ENCODE measurements at regions not wholly inside any gene's neighbourhood (a gene's known extent, or its start where the extent isn't known, plus 50 kb on each side); places are given as distances from the start of the nearest gene placed in this dataset.
"Not testable (repeated sequence)": the region's sequence is repeated elsewhere in the genome, so short reads cannot be mapped to it uniquely, and the experiment has no call there.

GRCh38 chr19:56912401-56913112, 72.0 kb upstream of the PEG3 start:
- H3K27ac ChIP-seq = no peak overlapping the region
- TF ChIP-seq, protein P1, sequence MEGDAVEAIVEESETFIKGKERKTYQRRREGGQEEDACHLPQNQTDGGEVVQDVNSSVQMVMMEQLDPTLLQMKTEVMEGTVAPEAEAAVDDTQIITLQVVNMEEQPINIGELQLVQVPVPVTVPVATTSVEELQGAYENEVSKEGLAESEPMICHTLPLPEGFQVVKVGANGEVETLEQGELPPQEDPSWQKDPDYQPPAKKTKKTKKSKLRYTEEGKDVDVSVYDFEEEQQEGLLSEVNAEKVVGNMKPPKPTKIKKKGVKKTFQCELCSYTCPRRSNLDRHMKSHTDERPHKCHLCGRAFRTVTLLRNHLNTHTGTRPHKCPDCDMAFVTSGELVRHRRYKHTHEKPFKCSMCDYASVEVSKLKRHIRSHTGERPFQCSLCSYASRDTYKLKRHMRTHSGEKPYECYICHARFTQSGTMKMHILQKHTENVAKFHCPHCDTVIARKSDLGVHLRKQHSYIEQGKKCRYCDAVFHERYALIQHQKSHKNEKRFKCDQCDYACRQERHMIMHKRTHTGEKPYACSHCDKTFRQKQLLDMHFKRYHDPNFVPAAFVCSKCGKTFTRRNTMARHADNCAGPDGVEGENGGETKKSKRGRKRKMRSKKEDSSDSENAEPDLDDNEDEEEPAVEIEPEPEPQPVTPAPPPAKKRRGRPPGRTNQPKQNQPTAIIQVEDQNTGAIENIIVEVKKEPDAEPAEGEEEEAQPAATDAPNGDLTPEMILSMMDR (IDR thresholded peaks at IDR 0.05) = no peak
- no peak for TF ChIP-seq POLR2AphosphoS5 (IDR thresholded peaks at IDR 0.05)
- TF ChIP-seq POLR2A (IDR thresholded peaks at IDR 0.05) = no peak
- no peaks in the 10 kb centered on the region for H3K36me3 ChIP-seq
- no peaks in the 10 kb centered on the region for H3K4me1 ChIP-seq
- intact Hi-C loops (cut with DNase I; ENCODE audit: low total_unique reads) = no loop called here
- no peak for DNase-seq (ENCODE audit: low spot score in 2 of 2)
- no peak overlapping the region for H3K4me3 ChIP-seq
- no peaks in the 10 kb centered on the region for H3K9me3 ChIP-seq
- peaks cover 0 to 1% of the 10 kb centered on the region in 2 donors for H3K27me3 ChIP-seq

DNA sequence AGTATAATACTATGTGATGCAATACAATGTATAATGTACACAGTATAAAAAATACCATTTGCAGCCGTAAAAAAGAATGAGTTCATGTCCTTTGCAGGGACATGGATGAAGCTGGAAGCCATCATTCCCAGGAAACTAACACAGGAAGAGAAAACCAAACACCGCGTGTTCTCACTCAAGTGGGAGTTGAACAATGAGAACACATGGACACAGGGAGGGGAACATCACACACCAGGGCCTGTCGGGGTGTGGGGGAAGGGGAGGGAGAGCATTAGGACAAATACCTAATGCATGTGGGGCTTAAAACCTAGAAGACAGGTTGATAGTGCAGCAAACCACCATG, 72.6 kb upstream of the PEG3 start:
- DNase-seq (ENCODE audit: low spot score in 2 of 2); H3K4me3 ChIP-seq; H3K4me1 ChIP-seq; H3K27me3 ChIP-seq; H3K9me3 ChIP-seq; H3K36me3 ChIP-seq; intact Hi-C loops (cut with DNase I; ENCODE audit: low total_unique reads); H3K27ac ChIP-seq: not testable (repeated sequence)

- Histone ChIP-seq H3K9me3 (peaks cover 6 to 9% of the 10 kb centered on the region in 2 donors), H3K36me3 (no peaks in the 10 kb centered on the region), H3K4me3 (no peak overlapping the region), H3K4me1 (no peaks in the 10 kb centered on the region), H3K27me3 (peaks cover 0 to 3% of the 10 kb centered on the region in 2 donors), H3K27ac (no peak overlapping the region)
- intact Hi-C loops (cut with DNase I; ENCODE audit: low total_unique reads) = no loop called here
- TF ChIP-seq, protein P1 (IDR thresholded peaks at IDR 0.05) = no peak
- TF ChIP-seq POLR2AphosphoS5 (IDR thresholded peaks at IDR 0.05) (no peak), POLR2A (IDR thresholded peaks at IDR 0.05) (no peak)
- DNase-seq (ENCODE audit: low spot score in 2 of 2) = no peak
Measured at GRCh38 chr19:56916528-56916927, 76.0 kb upstream of the PEG3 start.

DNA sequence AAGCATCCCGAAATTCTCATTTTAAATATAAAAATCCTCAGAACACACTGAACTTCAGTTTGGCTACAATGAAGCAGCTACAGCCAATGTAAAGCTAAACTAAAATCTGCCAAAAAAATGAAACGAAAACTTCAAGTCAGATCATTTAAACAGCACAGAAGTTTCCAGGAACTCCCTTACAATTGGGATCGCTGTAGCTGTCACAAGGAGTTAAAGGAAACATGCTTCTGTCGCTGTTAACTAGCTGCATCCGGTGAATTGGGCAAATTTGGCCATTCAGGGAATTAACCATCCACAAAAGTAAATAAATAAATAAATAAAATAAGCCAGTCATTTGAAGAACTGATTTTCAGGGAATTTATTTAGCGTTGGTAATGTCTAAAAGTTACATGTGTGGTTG, 77.0 kb upstream of the PEG3 start:
- H3K27ac ChIP-seq = no peak overlapping the region
- intact Hi-C loops (cut with DNase I; ENCODE audit: low total_unique reads) = no loop called here
- no peak for DNase-seq (ENCODE audit: low spot score in 2 of 2)
- peaks cover 0 to 3% of the 10 kb centered on the region in 2 donors for H3K27me3 ChIP-seq
- H3K36me3 ChIP-seq = no peaks in the 10 kb centered on the region
- TF ChIP-seq, protein P1 (IDR thresholded peaks at IDR 0.05) = no peak
- TF ChIP-seq POLR2AphosphoS5 (IDR thresholded peaks at IDR 0.05) = no peak
- no peak for TF ChIP-seq POLR2A (IDR thresholded peaks at IDR 0.05)
- H3K4me1 ChIP-seq = no peaks in the 10 kb centered on the region
- H3K9me3 ChIP-seq = peaks cover 6 to 10% of the 10 kb centered on the region in 2 donors
- no peak overlapping the region for H3K4me3 ChIP-seq

DNA sequence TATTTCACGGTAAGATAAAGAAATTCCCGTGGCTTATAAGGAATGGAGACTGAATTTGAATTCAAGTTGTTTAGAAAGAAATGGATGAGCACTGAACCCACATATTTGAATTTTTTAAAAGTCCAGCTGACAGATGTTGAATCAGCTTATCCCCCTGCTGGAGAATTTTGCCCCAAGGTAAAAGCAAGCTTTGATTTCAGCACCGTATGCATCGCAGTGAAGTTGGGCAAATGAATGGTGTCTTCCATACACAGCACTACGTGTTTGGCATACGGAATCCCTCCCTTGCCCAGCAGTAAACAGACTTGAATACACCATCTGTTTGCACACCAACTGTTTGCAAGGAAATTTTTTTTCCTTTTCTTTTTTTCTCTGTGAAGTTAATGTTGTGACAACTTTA, 77.5 kb upstream of the PEG3 start:
- Histone ChIP-seq H3K27me3 (peaks cover 0 to 3% of the 10 kb centered on the region in 2 donors), H3K9me3 (peaks cover 6 to 10% of the 10 kb centered on the region in 2 donors), H3K27ac (no peak overlapping the region), H3K4me1 (no peaks in the 10 kb centered on the region), H3K4me3 (no peak overlapping the region), H3K36me3 (no peaks in the 10 kb centered on the region)
- TF ChIP-seq, protein P1 (IDR thresholded peaks at IDR 0.05) = no peak
- TF ChIP-seq POLR2AphosphoS5 (IDR thresholded peaks at IDR 0.05) = no peak
- no peak for TF ChIP-seq POLR2A (IDR thresholded peaks at IDR 0.05)
- no peak for DNase-seq (ENCODE audit: low spot score in 2 of 2)
- intact Hi-C loops (cut with DNase I; ENCODE audit: low total_unique reads) = no loop called here

Data from breast epithelium (tissue), 4 donors.